Neuronal stem cell (in vitro differentiated cells): ENCODE measurements at regions not wholly inside any gene's neighbourhood (a gene's known extent, or its start where the extent isn't known, plus 50 kb on each side); places are given as distances from the start of the nearest gene placed in this dataset.

ENCODE experiments used
- DNase-seq: peaks from one replicate; pipeline ENCODE4 v3.0.0-alpha.2; 2013; ENCODE audit warnings: low spot score
- H2AFZ ChIP-seq: one replicate; pipeline ENCODE4 v1.6.1; 2013; ENCODE audit warnings: mild to moderate bottlenecking, low read length, inconsistent platforms
- H2AK5ac ChIP-seq: 2 replicates; pipeline ENCODE4 v1.6.1; 2013; ENCODE audit warnings: low read depth, mild to moderate bottlenecking, inconsistent platforms, low read length, moderate library complexity, mixed read lengths
- H2BK120ac ChIP-seq: 2 replicates; pipeline ENCODE4 v1.6.1; 2013; ENCODE audit warnings: low read depth, mild to moderate bottlenecking, inconsistent platforms, low read length, moderate library complexity, mixed read lengths
- H2BK12ac ChIP-seq: one replicate; pipeline ENCODE4 v1.6.1; 2013; ENCODE audit warnings: low read length, inconsistent platforms
- H2BK15ac ChIP-seq: 2 replicates; pipeline ENCODE4 v1.6.1; 2013; ENCODE audit warnings: mild to moderate bottlenecking, low read length, inconsistent platforms, mixed read lengths
- H2BK5ac ChIP-seq: one replicate; pipeline ENCODE4 v1.6.1; 2013; ENCODE audit warnings: inconsistent platforms, mild to moderate bottlenecking, low read length, moderate library complexity
- H3K14ac ChIP-seq: one replicate; pipeline ENCODE4 v1.6.1; 2013; ENCODE audit warnings: low read length, inconsistent platforms
- H3K18ac ChIP-seq: 2 replicates; pipeline ENCODE4 v1.6.1; 2013; ENCODE audit warnings: low read length, inconsistent platforms
- H3K23ac ChIP-seq: 2 replicates; pipeline ENCODE4 v1.6.1; 2013; ENCODE audit warnings: low read depth, mild to moderate bottlenecking, mixed read lengths, low read length, inconsistent platforms; ENCODE audit not compliant: poor library complexity
- H3K27ac ChIP-seq: replicated peaks from 3 replicates; pipeline ENCODE4 v1.5.1; 2013; ENCODE audit warnings: low read length, inconsistent platforms
- H3K27me3 ChIP-seq, 3 experiments: 2 replicates each; pipeline ENCODE4 v1.6.1; 2013; ENCODE audit warnings: low read length in 3 of 3, mild to moderate bottlenecking in 2 of 3, inconsistent platforms in 1 of 3, low read depth in 1 of 3, mixed read lengths in 1 of 3, moderate library complexity in 1 of 3; ENCODE audit not compliant: control insufficient read depth in 3 of 3, insufficient read depth in 3 of 3
- H3K36me3 ChIP-seq, 2 donors: replicated peaks in 1 of 2; 2 replicates each; pipeline ENCODE4 v1.6.1; 2013; ENCODE audit warnings: low read length in 2 of 2; ENCODE audit not compliant: control insufficient read depth in 2 of 2, insufficient read depth in 2 of 2
- H3K4ac ChIP-seq: 2 replicates; pipeline ENCODE4 v1.6.1; 2013; ENCODE audit warnings: inconsistent platforms, mild to moderate bottlenecking, low read length, moderate library complexity
- H3K4me1 ChIP-seq, 2 donors: 1 replicate in 1 of 2; 2 replicates in 1 of 2; pipeline ENCODE4 v1.6.1; 2013; ENCODE audit warnings: low read length in 2 of 2, low read depth in 1 of 2; ENCODE audit not compliant: control insufficient read depth in 2 of 2, insufficient read depth in 1 of 2
- H3K4me2 ChIP-seq: one replicate; pipeline ENCODE4 v1.6.1; 2013; ENCODE audit warnings: mild to moderate bottlenecking, low read length, inconsistent platforms; ENCODE audit not compliant: insufficient read depth, poor library complexity, severe bottlenecking
- H3K4me3 ChIP-seq, 2 donors: 2 replicates each; pipeline ENCODE4 v1.5.1; 2013; ENCODE audit warnings: low read length in 2 of 2, mild to moderate bottlenecking in 2 of 2, inconsistent platforms in 1 of 2, moderate library complexity in 1 of 2
- H3K79me1 ChIP-seq: one replicate; pipeline ENCODE4 v1.6.1; 2013; ENCODE audit warnings: low read depth, mild to moderate bottlenecking, inconsistent platforms, low read length, moderate library complexity
- H3K9ac ChIP-seq: one replicate; pipeline ENCODE4 v1.6.1; 2013; ENCODE audit warnings: mild to moderate bottlenecking, low read depth, low read length, inconsistent platforms; ENCODE audit not compliant: poor library complexity
- H3K9me3 ChIP-seq, 2 donors: replicated peaks in 1 of 2; 2 replicates each; pipeline versions ENCODE3 to v1.6.1; 2013; ENCODE audit warnings: low read length in 2 of 2, mild to moderate bottlenecking in 2 of 2, inconsistent platforms in 1 of 2, low read depth in 1 of 2, mixed read lengths in 1 of 2, moderate library complexity in 1 of 2; ENCODE audit not compliant: control insufficient read depth in 2 of 2, insufficient read depth in 1 of 2
- H4K8ac ChIP-seq: one replicate; pipeline ENCODE4 v1.6.1; 2013; ENCODE audit warnings: low read depth, mild to moderate bottlenecking, inconsistent platforms, low read length, moderate library complexity
- H4K91ac ChIP-seq: one replicate; pipeline ENCODE4 v1.6.1; 2013; ENCODE audit warnings: low read length, low read depth, mild to moderate bottlenecking, inconsistent platforms; ENCODE audit not compliant: poor library complexity
- WGBS, 2 donors: extraction: QIAGEN DNeasy Blood & Tissue Kit; methylation state at CpG; one replicate each; pipeline ENCODE4 v1.1.7; 2013; ENCODE audit warnings: missing lambda C conversion rate in 2 of 2, mixed read lengths in 1 of 2; ENCODE audit not compliant: insufficient read length in 2 of 2, insufficient replicate concordance in 1 of 2; ENCODE audit errors: extremely low coverage in 2 of 2; 5-methylcytosine and 5-hydroxymethylcytosine counted together

DNA sequence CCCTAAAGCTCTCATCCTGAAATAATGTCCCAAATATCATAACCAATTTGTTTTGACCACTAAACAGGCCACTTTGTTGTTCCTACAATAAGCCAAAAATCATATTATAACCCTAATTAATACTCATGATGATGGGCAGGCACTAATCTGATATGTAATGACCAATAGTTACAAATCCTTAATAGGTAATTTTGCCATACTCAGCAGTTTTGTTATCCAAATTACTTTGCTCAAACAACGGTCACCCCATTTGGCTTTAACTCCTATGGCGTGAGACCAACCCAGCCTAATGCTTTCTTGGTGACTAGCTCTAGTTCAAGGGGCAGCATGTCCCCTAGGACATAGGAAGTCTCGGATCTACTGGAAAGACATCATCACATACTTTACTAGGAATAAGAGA lies 123.2 kb upstream of the ID4 start:
- H3K27ac ChIP-seq: no peak overlapping the region
- no peak for DNase-seq

DNA sequence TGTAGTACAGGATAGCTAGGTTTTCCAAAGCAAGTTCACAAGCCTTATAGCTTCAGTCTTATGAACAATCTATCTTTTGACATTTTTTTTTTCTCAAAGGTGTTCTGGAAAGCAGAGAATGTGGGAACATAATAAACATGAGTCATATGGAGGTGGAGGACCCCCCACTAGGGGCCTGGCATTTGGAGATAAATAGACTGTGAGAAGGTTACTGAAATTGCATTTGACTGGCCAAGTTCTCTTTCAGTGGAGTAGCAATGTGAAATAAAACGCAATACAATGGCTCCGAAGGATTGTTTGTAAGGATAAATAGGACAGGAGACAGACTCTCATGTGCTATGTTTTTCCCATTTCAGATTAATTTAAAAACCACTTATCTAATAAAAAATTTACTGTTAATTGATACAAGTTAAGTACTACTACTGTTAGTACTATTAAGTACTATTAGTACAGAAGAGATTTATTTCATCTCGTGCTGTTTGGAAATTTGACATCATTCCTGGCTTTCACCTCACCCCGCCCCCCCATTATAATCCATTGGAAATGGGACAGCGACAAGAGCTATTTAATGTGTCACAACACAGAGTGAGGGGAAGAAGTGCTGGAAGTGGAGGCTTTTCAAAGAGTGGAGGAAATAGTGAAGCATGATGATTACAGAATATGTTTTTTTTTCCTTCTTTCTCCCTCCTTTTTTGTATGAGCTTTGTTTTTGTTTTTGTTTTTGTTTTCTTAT lies 122.6 kb upstream of the ID4 start:
- Histone ChIP-seq H3K27ac (no peak overlapping the region), H3K4me1 (peaks cover 12 to 23% of the 10 kb centered on the region in 2 donors), H2AK5ac (no peak overlapping the region), H2AFZ (peak overlapping the region; percentile 47), H3K79me1 (no peaks in the 10 kb centered on the region), H4K91ac (no peak overlapping the region), H3K9ac (no peak overlapping the region), H3K18ac (no peak overlapping the region), H2BK5ac (no peak overlapping the region), H4K8ac (no peak overlapping the region), H3K36me3 (no peaks in the 10 kb centered on the region), H2BK15ac (no peak overlapping the region), H3K9me3 (peaks cover 0 to 6% of the 10 kb centered on the region in 2 donors), H3K14ac (no peak overlapping the region), H3K23ac (no peak overlapping the region), H3K4ac (no peak overlapping the region), H3K4me3 (no peak overlapping the region), H3K27me3 (no peaks in the 10 kb centered on the region), H2BK120ac (no peak overlapping the region), H2BK12ac (no peak overlapping the region), H3K4me2 (no peak overlapping the region)
- DNase-seq: no peak
- WGBS, 2 donors: no CpG with 5 or more reads among the region's 5 CpGs

More for the DNA sequence above, 123.2 kb upstream of the ID4 start:
- no peak overlapping the region for H2BK5ac ChIP-seq
- no peaks in the 10 kb centered on the region for H3K36me3 ChIP-seq
- no peak overlapping the region for H3K14ac ChIP-seq
- no peak overlapping the region for H2AFZ ChIP-seq
- H3K4me2 ChIP-seq: no peak overlapping the region
- WGBS, 2 donors: no CpG with 5 or more reads among the region's 3 CpGs
- no peak overlapping the region for H2AK5ac ChIP-seq
- H3K4me3 ChIP-seq: no peak overlapping the region
- peaks cover 0 to 6% of the 10 kb centered on the region in 2 donors for H3K9me3 ChIP-seq
- H3K4ac ChIP-seq: no peak overlapping the region
- H3K9ac ChIP-seq: no peak overlapping the region
- H3K4me1 ChIP-seq: peaks cover 11 to 21% of the 10 kb centered on the region in 2 donors
- H2BK120ac ChIP-seq: no peak overlapping the region
- no peak overlapping the region for H2BK12ac ChIP-seq
- H3K18ac ChIP-seq: no peak overlapping the region
- H3K79me1 ChIP-seq: no peaks in the 10 kb centered on the region
- H4K91ac ChIP-seq: no peak overlapping the region
- no peak overlapping the region for H4K8ac ChIP-seq
- no peak overlapping the region for H2BK15ac ChIP-seq
- H3K23ac ChIP-seq: no peak overlapping the region
- no peaks in the 10 kb centered on the region for H3K27me3 ChIP-seq

DNA sequence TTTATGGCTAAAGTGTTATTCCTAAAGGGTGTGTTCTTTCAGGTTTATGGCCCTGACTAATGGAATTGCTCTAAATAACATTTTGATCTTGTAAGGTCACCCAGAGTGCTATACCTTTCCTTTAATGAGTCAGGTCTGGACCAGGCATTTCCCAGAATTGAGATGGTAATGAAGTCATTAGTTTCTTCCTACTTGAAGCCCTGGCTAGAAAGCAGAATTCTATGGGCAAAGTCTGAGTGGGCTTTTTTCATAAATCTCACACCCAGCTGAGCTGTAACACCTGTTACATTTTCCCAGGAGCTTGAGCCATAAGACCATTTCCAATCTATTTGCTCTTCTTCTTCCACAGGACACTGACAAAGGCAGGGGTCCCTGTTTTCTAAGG lies 122.0 kb upstream of the ID4 start:
- no peaks in the 10 kb centered on the region for H3K36me3 ChIP-seq
- H3K4me2 ChIP-seq: no peak overlapping the region
- no peak overlapping the region for H3K23ac ChIP-seq
- H3K18ac ChIP-seq: no peak overlapping the region
- H2AK5ac ChIP-seq: no peak overlapping the region
- H3K9ac ChIP-seq: no peak overlapping the region
- H3K4ac ChIP-seq: no peak overlapping the region
- peaks cover 14 to 28% of the 10 kb centered on the region in 2 donors for H3K4me1 ChIP-seq
- H2BK120ac ChIP-seq: no peak overlapping the region
- H2AFZ ChIP-seq: peak overlapping the region; percentile 47
- H2BK5ac ChIP-seq: no peak overlapping the region
- DNase-seq: no peak
- peak overlapping the region; percentile 35 for H3K27ac ChIP-seq
- H3K4me3 ChIP-seq: no peak overlapping the region
- H4K8ac ChIP-seq: no peak overlapping the region
- peaks cover 0 to 6% of the 10 kb centered on the region in 2 donors for H3K9me3 ChIP-seq
- no peaks in the 10 kb centered on the region for H3K27me3 ChIP-seq
- H3K79me1 ChIP-seq: no peaks in the 10 kb centered on the region
- H4K91ac ChIP-seq: no peak overlapping the region
- H3K14ac ChIP-seq: no peak overlapping the region
- no peak overlapping the region for H2BK15ac ChIP-seq
- no peak overlapping the region for H2BK12ac ChIP-seq

DNA sequence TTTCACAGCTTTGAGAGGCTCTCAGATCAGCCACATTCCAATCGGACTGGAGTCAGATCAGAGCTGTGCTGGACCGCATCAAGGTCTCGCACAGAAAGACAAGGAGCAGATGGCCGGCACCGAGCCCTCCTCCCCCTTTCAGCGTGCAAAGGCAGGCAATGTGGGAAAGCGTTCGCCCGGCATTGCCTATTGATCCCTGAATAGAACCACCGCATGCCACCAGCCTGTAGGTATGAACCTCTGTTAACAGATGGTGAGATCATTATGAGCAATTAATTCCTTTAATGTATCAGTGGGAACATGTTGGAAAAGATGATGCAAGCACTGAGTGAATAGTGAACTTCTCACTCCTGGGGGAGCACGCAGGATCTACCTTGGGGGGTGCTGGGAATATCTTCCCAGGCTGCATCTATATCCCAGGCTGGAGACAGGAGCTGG lies 117.5 kb upstream of the ID4 start:
- no peaks in the 10 kb centered on the region for H3K9me3 ChIP-seq
- H3K4me2 ChIP-seq: peak overlapping the region; percentile 20
- peak overlapping the region; percentile 62 for H3K18ac ChIP-seq
- no peak overlapping the region for H3K23ac ChIP-seq
- no peak overlapping the region for H2BK120ac ChIP-seq
- H3K9ac ChIP-seq: no peak overlapping the region
- H2BK15ac ChIP-seq: no peak overlapping the region
- peak overlapping the region; percentile 66 for H3K27ac ChIP-seq
- H2BK12ac ChIP-seq: no peak overlapping the region
- H3K36me3 ChIP-seq: no peaks in the 10 kb centered on the region
- WGBS, 2 donors: no CpG with 5 or more reads among the region's 11 CpGs
- H2AFZ ChIP-seq: peak overlapping the region; percentile 40
- no peak overlapping the region for H2BK5ac ChIP-seq
- H3K27me3 ChIP-seq: no peaks in the 10 kb centered on the region
- peak; percentile 75 for DNase-seq
- H3K79me1 ChIP-seq: no peaks in the 10 kb centered on the region
- H4K91ac ChIP-seq: no peak overlapping the region
- H3K4me3 ChIP-seq: peak overlapping the region in 1 of 2 donors; percentile 22
- no peak overlapping the region for H2AK5ac ChIP-seq
- no peak overlapping the region for H3K14ac ChIP-seq
- H4K8ac ChIP-seq: no peak overlapping the region
- H3K4ac ChIP-seq: no peak overlapping the region
- peaks cover 16 to 49% of the 10 kb centered on the region in 2 donors for H3K4me1 ChIP-seq
